PFSK-1 (cell line): ENCODE measurements at regions not wholly inside any gene's neighbourhood (a gene's known extent, or its start where the extent isn't known, plus 50 kb on each side); places are given as distances from the start of the nearest gene placed in this dataset.

ENCODE experiments used
- POLR2AphosphoS5 ChIP-seq: IDR thresholded peaks from 2 replicates; pipeline ENCODE4 v1.6.1; 2012; ENCODE audit warnings: low read depth, mild to moderate bottlenecking, control low read depth, low read length, moderate library complexity
- SIN3A ChIP-seq: IDR thresholded peaks from 2 replicates; pipeline ENCODE4 v1.6.1; 2012; ENCODE audit warnings: mild to moderate bottlenecking, low read length, moderate library complexity, borderline replicate concordance; ENCODE audit not compliant: insufficient read depth

DNA sequence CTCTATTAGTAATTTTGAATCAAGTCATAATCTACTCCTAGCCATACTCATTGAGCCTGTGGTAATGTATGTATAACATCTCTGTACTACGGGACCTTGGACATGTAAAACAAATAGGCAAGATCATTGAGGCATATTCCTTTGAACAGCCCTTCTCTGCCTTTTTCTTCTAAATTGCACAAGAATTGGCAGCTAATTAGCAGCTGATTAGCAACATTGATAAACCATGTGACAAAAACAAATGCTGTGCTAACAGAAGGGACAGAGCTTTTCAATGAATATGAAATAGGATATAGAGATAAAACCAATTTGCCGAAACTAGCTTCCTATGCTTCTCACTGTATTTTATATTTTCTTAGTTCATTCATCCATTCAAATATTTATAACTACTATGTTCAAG is 1474.2 kb downstream of the FAM181B start:
- TF ChIP-seq SIN3A (no peak), POLR2AphosphoS5 (no peak)
